ENCODE measurements at regions not wholly inside any gene's neighbourhood (a gene's known extent, or its start where the extent isn't known, plus 50 kb on each side); places are given as distances from the start of the nearest gene placed in this dataset.

GRCh38 chr6:145451029-145451428 is 284.3 kb downstream of the EPM2A start:
- TF ChIP-seq POLR2A (IDR thresholded peaks at IDR 0.05; ENCODE audit: low read length) (no peak), GATA1 (IDR thresholded peaks at IDR 0.05; ENCODE audit: low read depth, low read length) (no peak)
- no peak for DNase-seq

- DNase-seq = no peak
- no peak for TF ChIP-seq GATA1 (IDR thresholded peaks at IDR 0.05; ENCODE audit: low read depth, low read length)
- TF ChIP-seq POLR2A (IDR thresholded peaks at IDR 0.05; ENCODE audit: low read length) = no peak
These were observed 281.9 kb downstream of the EPM2A start for GRCh38 chr6:145453376-145453775.

GRCh38 chr6:145454006-145454405 is 281.3 kb downstream of the EPM2A start:
- DNase-seq = no peak
- no peak for TF ChIP-seq GATA1 (IDR thresholded peaks at IDR 0.05; ENCODE audit: low read depth, low read length)
- no peak for TF ChIP-seq POLR2A (IDR thresholded peaks at IDR 0.05; ENCODE audit: low read length)

DNA sequence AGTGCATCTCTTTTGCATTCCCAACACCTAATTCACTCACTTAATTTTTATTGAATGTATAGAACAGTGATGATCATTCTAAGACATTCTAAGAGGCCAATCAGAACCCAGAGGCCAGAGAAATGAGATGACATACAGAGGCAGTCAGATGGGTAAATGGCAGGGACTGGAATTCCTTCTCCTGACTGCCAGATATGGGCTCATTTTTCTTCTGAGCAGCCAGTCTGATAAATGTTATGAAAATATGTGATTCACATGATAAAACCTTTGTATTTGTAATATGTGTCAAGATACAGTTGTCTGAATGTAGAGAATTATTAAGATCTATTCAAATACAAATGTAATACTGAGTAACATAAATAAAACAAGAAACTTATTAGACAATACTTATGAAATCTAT is 277.8 kb downstream of the EPM2A start:
- DNase-seq = no peak
- TF ChIP-seq POLR2A (IDR thresholded peaks at IDR 0.05; ENCODE audit: low read length) (no peak), GATA1 (IDR thresholded peaks at IDR 0.05; ENCODE audit: low read depth, low read length) (no peak)

- TF ChIP-seq POLR2A (IDR thresholded peaks at IDR 0.05; ENCODE audit: low read length) = no peak
- no peak for TF ChIP-seq GATA1 (IDR thresholded peaks at IDR 0.05; ENCODE audit: low read depth, low read length)
These were observed 266.8 kb downstream of the EPM2A start for GRCh38 chr6:145468534-145468933.

GRCh38 chr6:145469021-145469420 is 266.3 kb downstream of the EPM2A start:
- no peak for DNase-seq
- TF ChIP-seq GATA1 (IDR thresholded peaks at IDR 0.05; ENCODE audit: low read depth, low read length) = no peak
- no peak for TF ChIP-seq POLR2A (IDR thresholded peaks at IDR 0.05; ENCODE audit: low read length)

More at GRCh38 chr6:145468534-145468933, 266.8 kb downstream of the EPM2A start:
- no peak for DNase-seq

DNA sequence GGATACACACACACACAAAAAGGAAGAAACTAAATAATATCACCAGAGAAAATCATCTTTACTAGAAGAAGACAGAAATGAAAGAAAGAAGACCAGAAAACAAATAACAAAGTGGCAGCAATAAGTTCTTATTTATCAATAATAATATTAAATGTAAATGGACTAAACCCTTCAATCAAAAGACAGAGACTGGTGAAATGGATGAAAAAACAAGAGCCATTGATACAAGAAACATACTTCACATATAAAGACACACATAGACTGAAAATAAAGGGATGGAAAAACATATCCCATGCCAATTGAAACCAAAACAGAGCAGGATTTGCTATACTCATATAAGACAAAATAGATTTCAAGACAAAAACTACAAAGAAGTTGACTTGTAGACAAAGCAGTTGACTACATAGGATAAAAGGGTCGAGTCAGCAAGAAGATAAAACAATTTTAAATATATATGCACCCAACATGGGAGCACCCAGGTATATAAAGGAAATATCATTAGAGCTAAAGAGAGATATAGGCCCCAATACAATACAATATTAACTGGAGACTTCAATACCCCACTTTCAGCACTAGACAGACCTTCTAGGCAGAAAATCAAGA is 259.4 kb downstream of the EPM2A start:
- no peak for DNase-seq
- TF ChIP-seq POLR2A (IDR thresholded peaks at IDR 0.05; ENCODE audit: low read length) = no peak
- no peak for TF ChIP-seq GATA1 (IDR thresholded peaks at IDR 0.05; ENCODE audit: low read depth, low read length)

GRCh38 chr6:145480024-145480423 is 255.3 kb downstream of the EPM2A start:
- TF ChIP-seq GATA1 (IDR thresholded peaks at IDR 0.05; ENCODE audit: low read depth, low read length) = no peak
- TF ChIP-seq POLR2A (IDR thresholded peaks at IDR 0.05; ENCODE audit: low read length) = no peak
- DNase-seq = no peak

- DNase-seq = no peak
- no peak for TF ChIP-seq GATA1 (IDR thresholded peaks at IDR 0.05; ENCODE audit: low read depth, low read length)
- no peak for TF ChIP-seq POLR2A (IDR thresholded peaks at IDR 0.05; ENCODE audit: low read length)
These were observed 251.9 kb downstream of the EPM2A start for GRCh38 chr6:145483191-145483996.

- TF ChIP-seq POLR2A (IDR thresholded peaks at IDR 0.05; ENCODE audit: low read length) (no peak), GATA1 (IDR thresholded peaks at IDR 0.05; ENCODE audit: low read depth, low read length) (no peak)
- DNase-seq = no peak
These were observed 250.0 kb downstream of the EPM2A start for GRCh38 chr6:145485288-145485687.

GRCh38 chr6:145486306-145486705 is 249.0 kb downstream of the EPM2A start:
- no peak for DNase-seq
- TF ChIP-seq GATA1 (IDR thresholded peaks at IDR 0.05; ENCODE audit: low read depth, low read length) = no peak
- no peak for TF ChIP-seq POLR2A (IDR thresholded peaks at IDR 0.05; ENCODE audit: low read length)

- DNase-seq = no peak
- no peak for TF ChIP-seq POLR2A (IDR thresholded peaks at IDR 0.05; ENCODE audit: low read length)
- TF ChIP-seq GATA1 (IDR thresholded peaks at IDR 0.05; ENCODE audit: low read depth, low read length) = no peak
These were observed 245.7 kb downstream of the EPM2A start for GRCh38 chr6:145489583-145489982.

DNA sequence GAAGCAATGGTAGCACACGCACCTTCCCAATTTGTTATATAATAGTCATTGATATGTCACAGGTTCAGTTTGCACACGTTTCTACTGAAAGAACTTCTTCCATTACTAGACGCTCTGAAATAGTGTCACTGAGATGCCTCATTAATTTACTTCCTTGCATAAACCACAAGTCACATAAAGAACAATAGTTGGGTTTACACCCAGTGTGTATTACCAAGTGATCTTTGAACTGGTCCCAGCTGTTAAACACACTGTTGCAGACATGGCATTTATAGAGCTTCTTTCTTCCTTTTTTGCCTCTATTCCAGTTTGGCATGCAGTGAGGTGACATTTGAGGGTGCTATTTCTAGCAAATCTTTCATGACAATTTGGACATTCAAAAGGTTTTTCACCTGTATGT is 245.3 kb downstream of the EPM2A start:
- DNase-seq = no peak
- TF ChIP-seq GATA1 (IDR thresholded peaks at IDR 0.05; ENCODE audit: low read depth, low read length) = no peak
- no peak for TF ChIP-seq POLR2A (IDR thresholded peaks at IDR 0.05; ENCODE audit: low read length)

DNA sequence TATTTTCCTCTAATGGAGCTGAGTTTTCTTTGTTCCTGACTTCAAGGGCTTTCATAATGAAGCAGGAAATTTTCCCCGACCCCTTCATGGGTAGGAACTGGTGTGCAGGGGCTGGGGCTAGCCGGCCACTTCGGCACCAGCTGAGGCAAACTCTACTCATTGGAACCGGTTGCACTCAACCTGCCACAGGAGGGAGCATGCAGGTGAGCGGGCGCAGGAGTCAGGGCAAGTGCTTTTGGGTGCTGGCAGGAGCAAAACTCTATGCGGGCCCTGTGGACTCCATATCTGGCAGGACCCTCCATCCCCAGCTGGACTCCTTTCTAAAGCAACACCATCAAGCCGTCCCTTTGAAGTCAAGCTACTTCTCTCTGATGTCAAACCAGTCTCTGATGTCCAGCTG is 244.2 kb downstream of the EPM2A start:
- no peak for TF ChIP-seq GATA1 (IDR thresholded peaks at IDR 0.05; ENCODE audit: low read depth, low read length)
- DNase-seq = no peak

DNA sequence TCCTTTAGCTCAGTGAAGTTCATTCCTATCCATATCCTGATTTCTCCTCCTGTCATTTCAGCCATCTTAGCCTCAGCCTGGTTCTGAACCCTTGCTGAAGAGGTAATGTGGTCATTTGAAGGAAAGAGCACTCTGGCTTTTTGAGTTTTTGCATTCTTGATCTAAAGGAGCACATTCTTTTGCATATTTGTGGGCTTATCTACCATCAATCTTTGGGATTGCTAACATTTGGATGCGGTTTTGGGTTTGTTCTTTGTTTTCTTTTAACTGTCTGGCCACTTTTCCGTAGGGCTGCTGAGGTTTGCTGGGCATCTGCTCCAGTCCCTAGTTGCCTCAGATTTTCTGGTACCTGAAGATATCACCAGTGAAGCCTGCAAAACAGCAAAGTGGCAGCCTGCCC is 238.3 kb downstream of the EPM2A start:
- DNase-seq = no peak
- TF ChIP-seq POLR2A (IDR thresholded peaks at IDR 0.05; ENCODE audit: low read length) (no peak), GATA1 (IDR thresholded peaks at IDR 0.05; ENCODE audit: low read depth, low read length) (no peak)
